SU-DHL-6 (cell line): ENCODE measurements at regions not wholly inside any gene's neighbourhood (a gene's known extent, or its start where the extent isn't known, plus 50 kb on each side); places are given as distances from the start of the nearest gene placed in this dataset.

Experiments
- CTCF ChIP-seq: fragments of 200-600 bp; sonication (generic); IDR thresholded peaks from one replicate; pipeline ENCODE4 v1.5.1; 2017; ENCODE audit warnings: antibody characterized with exemption, mild to moderate bottlenecking, low read length, moderate library complexity; ENCODE audit not compliant: insufficient read depth, poor library complexity, severe bottlenecking
- EZH2phosphoT487 ChIP-seq: fragments of 200-600 bp; sonication (generic), shearing (Covaris generic); conservative IDR thresholded peaks from 2 replicates; pipeline ENCODE4 v1.6.1; 2018; ENCODE audit warnings: mild to moderate bottlenecking, antibody characterized with exemption, low read length, moderate library complexity, mixed read lengths

- TF ChIP-seq CTCF = no peak
- no peak for TF ChIP-seq EZH2phosphoT487
These were observed 1769.7 kb downstream of the MRPL39 start for GRCh38 chr21:23837564-23837963.
